Testis (tissue), 2 donors: ENCODE measurements at regions not wholly inside any gene's neighbourhood (a gene's known extent, or its start where the extent isn't known, plus 50 kb on each side); places are given as distances from the start of the nearest gene placed in this dataset.

Source experiments
- POLR2A ChIP-seq: fragments of 450-650 bp; IDR thresholded peaks from one replicate; pipeline ENCODE4 v1.6.1; 2017; ENCODE audit warnings: antibody characterized with exemption, mild to moderate bottlenecking, moderate library complexity
- TF ChIP-seq, protein P1 (sequence below), 3 experiments: fragments of 450-650 bp in 2 of 3; fragments of 200-600 bp in 1 of 3; sonication (generic) in 1 of 3; IDR thresholded peaks; one replicate each; pipeline ENCODE4 v1.5.1; 2016 to 2019; ENCODE audit warnings: antibody characterized with exemption in 3 of 3, mild to moderate bottlenecking in 2 of 3, moderate library complexity in 1 of 3

DNA sequence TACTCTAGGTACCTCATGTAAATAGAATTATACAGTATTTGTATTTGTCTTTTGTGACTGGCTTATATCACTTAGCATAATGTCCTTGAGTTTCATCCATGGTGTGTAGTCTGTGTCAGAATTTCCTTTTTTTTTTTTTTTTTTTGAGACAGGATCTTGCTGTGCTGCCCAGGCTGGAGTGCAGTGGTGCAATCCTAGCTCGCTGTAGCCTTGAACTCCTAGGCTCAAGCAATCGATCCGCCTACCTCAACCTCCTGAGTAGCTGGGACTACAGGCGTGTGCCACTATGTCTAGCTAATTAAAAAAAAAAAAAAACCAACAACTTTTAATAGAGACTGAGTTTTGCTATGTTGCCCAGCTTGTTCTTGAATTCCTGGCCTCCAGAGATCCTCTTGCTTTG is 89.8 kb upstream of the PODXL start:
- TF ChIP-seq, protein P1, sequence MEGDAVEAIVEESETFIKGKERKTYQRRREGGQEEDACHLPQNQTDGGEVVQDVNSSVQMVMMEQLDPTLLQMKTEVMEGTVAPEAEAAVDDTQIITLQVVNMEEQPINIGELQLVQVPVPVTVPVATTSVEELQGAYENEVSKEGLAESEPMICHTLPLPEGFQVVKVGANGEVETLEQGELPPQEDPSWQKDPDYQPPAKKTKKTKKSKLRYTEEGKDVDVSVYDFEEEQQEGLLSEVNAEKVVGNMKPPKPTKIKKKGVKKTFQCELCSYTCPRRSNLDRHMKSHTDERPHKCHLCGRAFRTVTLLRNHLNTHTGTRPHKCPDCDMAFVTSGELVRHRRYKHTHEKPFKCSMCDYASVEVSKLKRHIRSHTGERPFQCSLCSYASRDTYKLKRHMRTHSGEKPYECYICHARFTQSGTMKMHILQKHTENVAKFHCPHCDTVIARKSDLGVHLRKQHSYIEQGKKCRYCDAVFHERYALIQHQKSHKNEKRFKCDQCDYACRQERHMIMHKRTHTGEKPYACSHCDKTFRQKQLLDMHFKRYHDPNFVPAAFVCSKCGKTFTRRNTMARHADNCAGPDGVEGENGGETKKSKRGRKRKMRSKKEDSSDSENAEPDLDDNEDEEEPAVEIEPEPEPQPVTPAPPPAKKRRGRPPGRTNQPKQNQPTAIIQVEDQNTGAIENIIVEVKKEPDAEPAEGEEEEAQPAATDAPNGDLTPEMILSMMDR (IDR thresholded peaks at IDR 0.05), result no peak
- TF ChIP-seq POLR2A, result no peak
